ENCODE measurements at regions not wholly inside any gene's neighbourhood (a gene's known extent, or its start where the extent isn't known, plus 50 kb on each side); places are given as distances from the start of the nearest gene placed in this dataset.

DNA sequence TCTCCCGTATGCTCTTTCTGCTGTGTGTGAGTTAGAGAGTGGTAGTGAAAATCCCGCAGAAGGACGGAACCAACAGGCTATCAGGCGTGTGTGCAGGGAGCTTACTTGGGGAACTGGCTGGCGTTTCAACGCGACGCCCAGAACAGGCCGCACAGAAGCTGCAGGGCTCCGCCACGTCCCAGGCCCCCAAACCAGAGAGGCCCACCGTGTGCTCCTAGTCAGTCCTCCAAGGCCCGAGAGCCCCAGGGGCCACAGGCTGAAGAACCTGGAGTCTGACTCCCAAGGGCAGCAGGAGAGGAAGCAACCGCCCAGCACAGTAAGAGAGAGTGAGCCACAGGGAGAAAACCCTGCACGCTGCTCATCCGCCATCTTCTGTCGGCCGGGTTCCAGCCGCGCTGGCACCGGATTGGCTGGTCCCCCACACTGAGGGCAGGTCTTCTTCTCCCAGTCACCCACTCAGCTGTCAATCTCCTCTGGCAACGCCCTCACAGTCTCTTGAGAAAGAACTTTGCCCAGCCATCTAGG lies 730.6 kb upstream of the VSTM2A start (continued):
- TF ChIP-seq, protein P1, sequence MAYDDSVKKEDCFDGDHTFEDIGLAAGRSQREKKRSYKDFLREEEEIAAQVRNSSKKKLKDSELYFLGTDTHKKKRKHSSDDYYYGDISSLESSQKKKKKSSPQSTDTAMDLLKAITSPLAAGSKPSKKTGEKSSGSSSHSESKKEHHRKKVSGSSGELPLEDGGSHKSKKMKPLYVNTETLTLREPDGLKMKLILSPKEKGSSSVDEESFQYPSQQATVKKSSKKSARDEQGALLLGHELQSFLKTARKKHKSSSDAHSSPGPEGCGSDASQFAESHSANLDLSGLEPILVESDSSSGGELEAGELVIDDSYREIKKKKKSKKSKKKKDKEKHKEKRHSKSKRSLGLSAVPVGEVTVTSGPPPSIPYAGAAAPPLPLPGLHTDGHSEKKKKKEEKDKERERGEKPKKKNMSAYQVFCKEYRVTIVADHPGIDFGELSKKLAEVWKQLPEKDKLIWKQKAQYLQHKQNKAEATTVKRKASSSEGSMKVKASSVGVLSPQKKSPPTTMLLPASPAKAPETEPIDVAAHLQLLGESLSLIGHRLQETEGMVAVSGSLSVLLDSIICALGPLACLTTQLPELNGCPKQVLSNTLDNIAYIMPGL (CRISPR knock-in tag; IDR thresholded peaks at IDR 0.05) = no peak
- no peak for TF ChIP-seq SNRNP70 (optimal IDR thresholded peaks at IDR 0.05; ENCODE audit: low read depth, low read length)
- TF ChIP-seq RBBP5 (IDR thresholded peaks at IDR 0.05; ENCODE audit: borderline replicate concordance, insufficient read depth, low read length, poor library complexity, severe bottlenecking) = peak; percentile 86
- TF ChIP-seq ARID1B (IDR thresholded peaks at IDR 0.05) = no peak
- TF ChIP-seq TARDBP (IDR thresholded peaks at IDR 0.05) = no peak
- TF ChIP-seq HDAC2 (IDR thresholded peaks at IDR 0.05) = no peak
- TF ChIP-seq MED1 (CRISPR knock-in tag; IDR thresholded peaks at IDR 0.05; ENCODE audit: borderline replicate concordance) = no peak
- TF ChIP-seq, protein P2, sequence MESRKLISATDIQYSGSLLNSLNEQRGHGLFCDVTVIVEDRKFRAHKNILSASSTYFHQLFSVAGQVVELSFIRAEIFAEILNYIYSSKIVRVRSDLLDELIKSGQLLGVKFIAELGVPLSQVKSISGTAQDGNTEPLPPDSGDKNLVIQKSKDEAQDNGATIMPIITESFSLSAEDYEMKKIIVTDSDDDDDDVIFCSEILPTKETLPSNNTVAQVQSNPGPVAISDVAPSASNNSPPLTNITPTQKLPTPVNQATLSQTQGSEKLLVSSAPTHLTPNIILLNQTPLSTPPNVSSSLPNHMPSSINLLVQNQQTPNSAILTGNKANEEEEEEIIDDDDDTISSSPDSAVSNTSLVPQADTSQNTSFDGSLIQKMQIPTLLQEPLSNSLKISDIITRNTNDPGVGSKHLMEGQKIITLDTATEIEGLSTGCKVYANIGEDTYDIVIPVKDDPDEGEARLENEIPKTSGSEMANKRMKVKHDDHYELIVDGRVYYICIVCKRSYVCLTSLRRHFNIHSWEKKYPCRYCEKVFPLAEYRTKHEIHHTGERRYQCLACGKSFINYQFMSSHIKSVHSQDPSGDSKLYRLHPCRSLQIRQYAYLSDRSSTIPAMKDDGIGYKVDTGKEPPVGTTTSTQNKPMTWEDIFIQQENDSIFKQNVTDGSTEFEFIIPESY (CRISPR knock-in tag; IDR thresholded peaks at IDR 0.05) = no peak
- TF ChIP-seq XRCC5 (IDR thresholded peaks at IDR 0.05; ENCODE audit: low read depth, low read length) = no peak
- TF ChIP-seq MTA1 (IDR thresholded peaks at IDR 0.05; ENCODE audit: borderline replicate concordance) = no peak
- no peak for TF ChIP-seq ZNF77 (CRISPR knock-in tag; IDR thresholded peaks at IDR 0.05)
- TF ChIP-seq, protein P3, sequence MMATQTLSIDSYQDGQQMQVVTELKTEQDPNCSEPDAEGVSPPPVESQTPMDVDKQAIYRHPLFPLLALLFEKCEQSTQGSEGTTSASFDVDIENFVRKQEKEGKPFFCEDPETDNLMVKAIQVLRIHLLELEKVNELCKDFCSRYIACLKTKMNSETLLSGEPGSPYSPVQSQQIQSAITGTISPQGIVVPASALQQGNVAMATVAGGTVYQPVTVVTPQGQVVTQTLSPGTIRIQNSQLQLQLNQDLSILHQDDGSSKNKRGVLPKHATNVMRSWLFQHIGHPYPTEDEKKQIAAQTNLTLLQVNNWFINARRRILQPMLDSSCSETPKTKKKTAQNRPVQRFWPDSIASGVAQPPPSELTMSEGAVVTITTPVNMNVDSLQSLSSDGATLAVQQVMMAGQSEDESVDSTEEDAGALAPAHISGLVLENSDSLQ (IDR thresholded peaks at IDR 0.05) = peak; percentile 99
- no peak for TF ChIP-seq ZNF444 (CRISPR knock-in tag; IDR thresholded peaks at IDR 0.05)
- TF ChIP-seq ELF4 (CRISPR knock-in tag; IDR thresholded peaks at IDR 0.05) = no peak
- no peak for TF ChIP-seq HNRNPH1 (optimal IDR thresholded peaks at IDR 0.05; ENCODE audit: low read depth, low read length)
- TF ChIP-seq, protein P4, sequence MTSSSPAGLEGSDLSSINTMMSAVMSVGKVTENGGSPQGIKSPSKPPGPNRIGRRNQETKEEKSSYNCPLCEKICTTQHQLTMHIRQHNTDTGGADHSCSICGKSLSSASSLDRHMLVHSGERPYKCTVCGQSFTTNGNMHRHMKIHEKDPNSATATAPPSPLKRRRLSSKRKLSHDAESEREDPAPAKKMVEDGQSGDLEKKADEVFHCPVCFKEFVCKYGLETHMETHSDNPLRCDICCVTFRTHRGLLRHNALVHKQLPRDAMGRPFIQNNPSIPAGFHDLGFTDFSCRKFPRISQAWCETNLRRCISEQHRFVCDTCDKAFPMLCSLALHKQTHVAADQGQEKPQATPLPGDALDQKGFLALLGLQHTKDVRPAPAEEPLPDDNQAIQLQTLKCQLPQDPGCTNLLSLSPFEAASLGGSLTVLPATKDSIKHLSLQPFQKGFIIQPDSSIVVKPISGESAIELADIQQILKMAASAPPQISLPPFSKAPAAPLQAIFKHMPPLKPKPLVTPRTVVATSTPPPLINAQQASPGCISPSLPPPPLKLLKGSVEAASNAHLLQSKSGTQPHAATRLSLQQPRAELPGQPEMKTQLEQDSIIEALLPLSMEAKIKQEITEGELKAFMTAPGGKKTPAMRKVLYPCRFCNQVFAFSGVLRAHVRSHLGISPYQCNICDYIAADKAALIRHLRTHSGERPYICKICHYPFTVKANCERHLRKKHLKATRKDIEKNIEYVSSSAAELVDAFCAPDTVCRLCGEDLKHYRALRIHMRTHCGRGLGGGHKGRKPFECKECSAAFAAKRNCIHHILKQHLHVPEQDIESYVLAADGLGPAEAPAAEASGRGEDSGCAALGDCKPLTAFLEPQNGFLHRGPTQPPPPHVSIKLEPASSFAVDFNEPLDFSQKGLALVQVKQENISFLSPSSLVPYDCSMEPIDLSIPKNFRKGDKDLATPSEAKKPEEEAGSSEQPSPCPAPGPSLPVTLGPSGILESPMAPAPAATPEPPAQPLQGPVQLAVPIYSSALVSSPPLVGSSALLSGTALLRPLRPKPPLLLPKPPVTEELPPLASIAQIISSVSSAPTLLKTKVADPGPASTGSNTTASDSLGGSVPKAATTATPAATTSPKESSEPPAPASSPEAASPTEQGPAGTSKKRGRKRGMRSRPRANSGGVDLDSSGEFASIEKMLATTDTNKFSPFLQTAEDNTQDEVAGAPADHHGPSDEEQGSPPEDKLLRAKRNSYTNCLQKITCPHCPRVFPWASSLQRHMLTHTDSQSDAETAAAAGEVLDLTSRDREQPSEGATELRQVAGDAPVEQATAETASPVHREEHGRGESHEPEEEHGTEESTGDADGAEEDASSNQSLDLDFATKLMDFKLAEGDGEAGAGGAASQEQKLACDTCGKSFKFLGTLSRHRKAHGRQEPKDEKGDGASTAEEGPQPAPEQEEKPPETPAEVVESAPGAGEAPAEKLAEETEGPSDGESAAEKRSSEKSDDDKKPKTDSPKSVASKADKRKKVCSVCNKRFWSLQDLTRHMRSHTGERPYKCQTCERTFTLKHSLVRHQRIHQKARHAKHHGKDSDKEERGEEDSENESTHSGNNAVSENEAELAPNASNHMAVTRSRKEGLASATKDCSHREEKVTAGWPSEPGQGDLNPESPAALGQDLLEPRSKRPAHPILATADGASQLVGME (CRISPR knock-in tag; IDR thresholded peaks at IDR 0.05) = no peak
- no peak for TF ChIP-seq ESRRA (IDR thresholded peaks at IDR 0.05; ENCODE audit: borderline replicate concordance, low read depth)
- TF ChIP-seq RBM22 (IDR thresholded peaks at IDR 0.05; ENCODE audit: low read depth, low read length, poor library complexity, severe bottlenecking) = no peak
- TF ChIP-seq ZNF354B (CRISPR knock-in tag; IDR thresholded peaks at IDR 0.05) = no peak
- peak; percentile 56; the same call in 1 of the 2 replicates for TF ChIP-seq BRD4 (IDR thresholded peaks at IDR 0.05)
- no peak for TF ChIP-seq PHTF2 (CRISPR knock-in tag; IDR thresholded peaks at IDR 0.05)
